DMS153 treated with DMSO at 0.1 percent for 48 hours (cell line): ENCODE measurements at regions not wholly inside any gene's neighbourhood (a gene's known extent, or its start where the extent isn't known, plus 50 kb on each side); places are given as distances from the start of the nearest gene placed in this dataset.

Experiments
- DNase-seq: peaks from one replicate; lab custom pipeline; 2025; ENCODE audit not compliant: unreplicated experiment; lab: John Stamatoyannopoulos, UW

GRCh38 chr1:96641282-96641681 lies 80.3 kb upstream of the PTBP2 start:
- DNase-seq: no peak

GRCh38 chr1:96643519-96643918 lies 78.1 kb upstream of the PTBP2 start:
- DNase-seq: no peak

GRCh38 chr1:96649301-96649700 lies 72.3 kb upstream of the PTBP2 start:
- DNase-seq: no peak

- no peak for DNase-seq
Measured at GRCh38 chr1:96651517-96651916, 70.1 kb upstream of the PTBP2 start.

- DNase-seq: no peak
Measured at GRCh38 chr1:96660051-96660450, 61.5 kb upstream of the PTBP2 start.

- DNase-seq: no peak
Measured at GRCh38 chr1:96660503-96660902, 61.1 kb upstream of the PTBP2 start.
